IMR-90 (cell line): ENCODE measurements at regions not wholly inside any gene's neighbourhood (a gene's known extent, or its start where the extent isn't known, plus 50 kb on each side); places are given as distances from the start of the nearest gene placed in this dataset.
A peak's percentile ranks its signal among the peaks of the same experiment; 100 is the strongest.

Experiments used
- ATAC-seq: fragments of 200-7000 bp; cut with Tn5 transposase; 2 replicates; pipeline ENCODE4 v1.9.1; 2020; ENCODE audit warnings: low read depth, mild to moderate bottlenecking, moderate library complexity
- BruUV-seq: library from RNA; stranded (reverse); fragments of 400-500 nt; replicated peaks from 2 replicates; lab custom pipeline; 2021; lab: Mats Ljungman, UMichigan
- CTCF ChIA-PET: fragments of 300-600 bp; formaldehyde crosslinking; extraction: SDS; loops from one replicate; lab custom pipeline; 2021; ENCODE audit warnings: antibody characterized with exemption; lab: Yijun Ruan, JAX
- POLR2A ChIA-PET: fragments of 300-600 bp; sonication (Branson Sonifier 250); formaldehyde crosslinking; loops from one replicate; lab custom pipeline; 2022; ENCODE audit warnings: antibody characterized with exemption; ENCODE audit not compliant: unreplicated experiment; lab: Charles Lee
- DNase-seq: peaks from one replicate; pipeline ENCODE4 v3.0.0; 2013
- H2AFZ ChIP-seq: replicated peaks from 2 replicates; pipeline ENCODE3; 2013; ENCODE audit warnings: low read length, mild to moderate bottlenecking; ENCODE audit not compliant: poor library complexity
- H2AK5ac ChIP-seq: 2 replicates; pipeline ENCODE4 v1.6.1; 2013; ENCODE audit warnings: low read depth, low read length, inconsistent platforms
- H2AK9ac ChIP-seq: replicated peaks from 2 replicates; pipeline ENCODE3; 2013; ENCODE audit warnings: mild to moderate bottlenecking, low read depth, low read length, moderate library complexity; ENCODE audit not compliant: poor library complexity
- H2BK120ac ChIP-seq: 2 replicates; pipeline ENCODE4 v1.6.1; 2013; ENCODE audit warnings: low read depth, low read length, inconsistent platforms
- H2BK15ac ChIP-seq: 3 replicates; pipeline ENCODE4 v1.6.1; 2013; ENCODE audit warnings: low read depth, low read length, inconsistent platforms
- H2BK20ac ChIP-seq: 2 replicates; pipeline ENCODE4 v1.6.1; 2013; ENCODE audit warnings: low read depth, mild to moderate bottlenecking, inconsistent platforms, low read length, moderate library complexity
- H2BK5ac ChIP-seq: 2 replicates; pipeline ENCODE4 v1.6.1; 2013; ENCODE audit warnings: mild to moderate bottlenecking, low read depth, low read length, inconsistent platforms; ENCODE audit not compliant: poor library complexity, severe bottlenecking
- H3K14ac ChIP-seq: replicated peaks from 2 replicates; pipeline ENCODE4 v1.6.1; 2013; ENCODE audit warnings: low read depth, low read length, inconsistent platforms
- H3K18ac ChIP-seq: 2 replicates; pipeline ENCODE4 v1.6.1; 2013; ENCODE audit warnings: low read depth, low read length, control low read depth
- H3K23ac ChIP-seq: 2 replicates; pipeline ENCODE4 v1.6.1; 2013; ENCODE audit warnings: low read depth, low read length, inconsistent platforms
- H3K27ac ChIP-seq: 2 replicates; pipeline ENCODE4 v1.5.1; 2013; ENCODE audit warnings: mild to moderate bottlenecking, control low read depth, low read length; ENCODE audit not compliant: insufficient read depth
- H3K27me3 ChIP-seq: 2 replicates; pipeline ENCODE4 v1.6.1; 2013; ENCODE audit warnings: low read length; ENCODE audit not compliant: control insufficient read depth, insufficient read depth
- H3K36me3 ChIP-seq: 2 replicates; pipeline ENCODE4 v1.6.1; 2013; ENCODE audit warnings: low read length, mixed read lengths; ENCODE audit not compliant: control insufficient read depth, insufficient read depth
- H3K4ac ChIP-seq: 2 replicates; pipeline ENCODE4 v1.6.1; 2013; ENCODE audit warnings: low read depth, low read length, inconsistent platforms
- H3K4me1 ChIP-seq: 2 replicates; pipeline ENCODE4 v1.6.1; 2013; ENCODE audit warnings: low read length, mixed read lengths; ENCODE audit not compliant: control insufficient read depth, insufficient read depth
- H3K4me2 ChIP-seq: 2 replicates; pipeline ENCODE4 v1.6.1; 2013; ENCODE audit warnings: low read depth, mild to moderate bottlenecking, control low read depth, low read length, moderate library complexity
- H3K4me3 ChIP-seq: 2 replicates; pipeline ENCODE4 v1.5.1; 2013; ENCODE audit warnings: low read depth, mild to moderate bottlenecking, control low read depth, low read length, moderate library complexity; ENCODE audit not compliant: insufficient read depth
- H3K56ac ChIP-seq: 2 replicates; pipeline ENCODE4 v1.6.1; 2013; ENCODE audit warnings: low read length, inconsistent platforms; ENCODE audit not compliant: insufficient read depth; ENCODE audit errors: extremely low read depth
- H3K79me1 ChIP-seq, 2 experiments: 2 replicates each; pipeline ENCODE4 v1.6.1; 2013; ENCODE audit warnings: low read length in 2 of 2, inconsistent platforms in 1 of 2, low read depth in 1 of 2
- H3K9ac ChIP-seq: 2 replicates; pipeline ENCODE4 v1.6.1; 2013; ENCODE audit warnings: low read depth, low read length, control low read depth
- H3K9me1 ChIP-seq: 2 replicates; pipeline ENCODE4 v1.6.1; 2013; ENCODE audit warnings: low read length, inconsistent platforms; ENCODE audit not compliant: insufficient read depth
- H3K9me3 ChIP-seq: 2 replicates; pipeline ENCODE4 v1.6.1; 2013; ENCODE audit warnings: low read length; ENCODE audit not compliant: control insufficient read depth, insufficient read depth
- H4K20me1 ChIP-seq: 2 replicates; pipeline ENCODE4 v1.6.1; 2013; ENCODE audit warnings: low read length, inconsistent platforms; ENCODE audit not compliant: insufficient read depth
- H4K5ac ChIP-seq: 2 replicates; pipeline ENCODE4 v1.6.1; 2013; ENCODE audit warnings: mild to moderate bottlenecking, low read depth, low read length, control low read depth
- H4K8ac ChIP-seq, 2 experiments: 2 replicates each; pipeline ENCODE4 v1.6.1; 2013; ENCODE audit warnings: low read depth in 2 of 2, low read length in 2 of 2, control low read depth in 1 of 2, inconsistent platforms in 1 of 2
- H4K91ac ChIP-seq: 2 replicates; pipeline ENCODE4 v1.6.1; 2013; ENCODE audit warnings: low read depth, low read length, inconsistent platforms; ENCODE audit not compliant: insufficient read depth
- BHLHE40 ChIP-seq: fragments of 150-350 bp; IDR thresholded peaks from 2 replicates; pipeline ENCODE4 v1.6.1; 2016; ENCODE audit warnings: mild to moderate bottlenecking, low read depth, low read length
- CEBPB ChIP-seq: IDR thresholded peaks from 2 replicates; pipeline ENCODE4 v1.6.1; 2012; ENCODE audit warnings: low read depth, low read length, improper control_type of control experiment
- CHD1 ChIP-seq: IDR thresholded peaks from 2 replicates; pipeline ENCODE4 v1.6.1; 2012; ENCODE audit warnings: low read depth, low read length, improper control_type of control experiment
- CTCF ChIP-seq: conservative IDR thresholded peaks from 2 replicates; pipeline ENCODE4 v1.5.1; 2012; ENCODE audit warnings: mild to moderate bottlenecking, low read depth, low read length, improper control_type of control experiment
- ELK1 ChIP-seq: fragments of 150-350 bp; IDR thresholded peaks from 2 replicates; pipeline ENCODE4 v1.6.1; 2016; ENCODE audit warnings: low read depth, mild to moderate bottlenecking, low read length, moderate library complexity, borderline replicate concordance
- FOS ChIP-seq: fragments of 150-350 bp; IDR thresholded peaks from 2 replicates; pipeline ENCODE4 v1.6.1; 2016; ENCODE audit warnings: low read depth, low read length
- MAFK ChIP-seq: IDR thresholded peaks from 2 replicates; pipeline ENCODE4 v1.6.1; 2012; ENCODE audit warnings: low read depth, low read length, improper control_type of control experiment
- MAZ ChIP-seq: IDR thresholded peaks from 2 replicates; pipeline ENCODE4 v1.6.1; 2012; ENCODE audit warnings: low read depth, mild to moderate bottlenecking, low read length, improper control_type of control experiment, moderate library complexity, borderline replicate concordance
- MXI1 ChIP-seq: IDR thresholded peaks from 2 replicates; pipeline ENCODE4 v1.6.1; 2012; ENCODE audit warnings: low read depth, mild to moderate bottlenecking, low read length, moderate library complexity, borderline replicate concordance
- NFE2L2 ChIP-seq: fragments of 150-350 bp; IDR thresholded peaks from 2 replicates; pipeline ENCODE4 v1.6.1; 2016; ENCODE audit warnings: low read depth, mild to moderate bottlenecking, low read length
- POLR2A ChIP-seq: IDR thresholded peaks from 2 replicates; pipeline ENCODE4 v1.6.1; 2012; ENCODE audit warnings: mild to moderate bottlenecking, low read depth, low read length
- RAD21 ChIP-seq: IDR thresholded peaks from 2 replicates; pipeline ENCODE4 v1.6.1; 2012; ENCODE audit warnings: low read length, improper control_type of control experiment
- RCOR1 ChIP-seq: IDR thresholded peaks from 2 replicates; pipeline ENCODE4 v1.6.1; 2012; ENCODE audit warnings: mild to moderate bottlenecking, low read length, improper control_type of control experiment; ENCODE audit not compliant: insufficient replicate concordance
- RFX5 ChIP-seq: IDR thresholded peaks from 2 replicates; pipeline ENCODE4 v1.8.0; 2012; ENCODE audit warnings: low read depth, mild to moderate bottlenecking, low read length, moderate library complexity
- SMC3 ChIP-seq: fragments of 150-350 bp; IDR thresholded peaks from 2 replicates; pipeline ENCODE4 v1.6.1; 2016; ENCODE audit warnings: low read depth, mild to moderate bottlenecking, antibody characterized with exemption, low read length, moderate library complexity
- USF2 ChIP-seq: fragments of 150-350 bp; IDR thresholded peaks from 2 replicates; pipeline ENCODE4 v1.6.1; 2017; ENCODE audit warnings: mild to moderate bottlenecking, antibody characterized with exemption, low read length, low read depth
- WGBS, 2 experiments: methylation state at CpG; one replicate each; pipeline versions ENCODE4 v1.1.5 to v1.1.7; 2013; ENCODE audit warnings: missing lambda C conversion rate in 2 of 2; ENCODE audit not compliant: insufficient read length in 1 of 2; ENCODE audit errors: extremely low coverage in 2 of 2; 5-methylcytosine and 5-hydroxymethylcytosine counted together
- dilution Hi-C: fragments of 300-500 bp; cut with HindIII; formaldehyde crosslinking; loops from one replicate; pipeline ENCODE4 v1.14.3; 2018; ENCODE audit warnings: low sequenced_read_pairs; ENCODE audit not compliant: unreplicated experiment
- in situ Hi-C: fragments of 300-500 bp; cut with MboI; formaldehyde crosslinking; loops from 3 replicates; pipeline ENCODE4 v1.14.3; 2019; ENCODE audit warnings: low sequenced_read_pairs, inconsistent platforms, mixed read lengths
- intact Hi-C: fragments of 100-400 bp; cut with micrococcal nuclease; formaldehyde crosslinking; loops from 2 replicates; pipeline ENCODE4 v1.10.0; 2022

GRCh38 chr1:189960769-189961168, 516.9 kb downstream of the BRINP3 start:
- dilution Hi-C loops: no loop called here
- H3K36me3 ChIP-seq: no peaks in the 10 kb centered on the region
- DNase-seq: peak; percentile 54

More at GRCh38 chr1:189960769-189961168, 516.9 kb downstream of the BRINP3 start:
- Histone ChIP-seq H2BK120ac (no peak overlapping the region), H2BK15ac (no peak overlapping the region), H2BK5ac (no peak overlapping the region), H3K27me3 (no peaks in the 10 kb centered on the region), H3K4me3 (no peak overlapping the region), H3K4me2 (no peak overlapping the region), H2AK9ac (no peak overlapping the region), H3K18ac (no peak overlapping the region), H3K4ac (no peak overlapping the region), H4K20me1 (no peaks in the 10 kb centered on the region), H3K4me1 (0 out of 2 replicates have a peak, but pooled peaks cover 1% of the 10 kb centered on the region), H2AK5ac (no peak overlapping the region), H2AFZ (no peak overlapping the region), H3K23ac (no peak overlapping the region), H4K8ac (no peak overlapping the region), H4K91ac (no peak overlapping the region), H3K56ac (no peak overlapping the region), H3K14ac (no peak overlapping the region), H3K9me1 (0 out of 2 replicates have a peak, but pooled peaks cover 2% of the 10 kb centered on the region), H3K9me3 (no peaks in the 10 kb centered on the region), H4K5ac (no peak overlapping the region), H3K27ac (no peak overlapping the region), H3K79me1 (no peaks in the 10 kb centered on the region), H2BK20ac (no peak overlapping the region), H3K9ac (no peak overlapping the region)
- BruUV-seq: no TSS peak
- peak; percentile 45; the same call in 1 of the 2 replicates for ATAC-seq
- intact Hi-C loops: no loop called here
- CTCF ChIA-PET: no interaction called here
- in situ Hi-C loops: no loop called here
- POLR2A ChIA-PET: no interaction called here
- WGBS, 2 experiments: no CpG with 5 or more reads among the region's 1 CpG
- TF ChIP-seq NFE2L2 (no peak), USF2 (no peak), BHLHE40 (no peak), CEBPB (no peak), CHD1 (no peak), MAZ (no peak), RFX5 (no peak), POLR2A (no peak), RCOR1 (no peak), FOS (no peak), RAD21 (no peak), MXI1 (no peak), SMC3 (no peak), ELK1 (no peak), CTCF (no peak), MAFK (no peak)
